ENCODE measurements at regions not wholly inside any gene's neighbourhood (a gene's known extent, or its start where the extent isn't known, plus 50 kb on each side); places are given as distances from the start of the nearest gene placed in this dataset.

- TF ChIP-seq CTCF (IDR thresholded peaks at IDR 0.05) (no peak), USF2 (CRISPR knock-in tag; IDR thresholded peaks at IDR 0.05) (no peak), STAT6 (CRISPR knock-in tag; conservative IDR thresholded peaks at IDR 0.05; ENCODE audit: low read depth) (no peak), PRDM15 (CRISPR knock-in tag; IDR thresholded peaks at IDR 0.05) (no peak), RELA (CRISPR knock-in tag; IDR thresholded peaks at IDR 0.05; ENCODE audit: borderline replicate concordance) (no peak), ZNF138 (CRISPR knock-in tag; conservative IDR thresholded peaks at IDR 0.05) (no peak), FOXP4 (CRISPR knock-in tag; IDR thresholded peaks at IDR 0.05) (no peak), USF1 (CRISPR knock-in tag; IDR thresholded peaks at IDR 0.05) (no peak)
Observed at GRCh38 chr1:93768380-93768863, 86.8 kb upstream of the BCAR3 start.

Data from WTC11 (cell line).